Thymus (tissue), 11 donors: ENCODE measurements at regions not wholly inside any gene's neighbourhood (a gene's known extent, or its start where the extent isn't known, plus 50 kb on each side); places are given as distances from the start of the nearest gene placed in this dataset.

ENCODE experiments used
- DNase-seq, 9 donors: peaks; one replicate each; pipeline ENCODE4 v3.0.0-alpha.2; 2013; ENCODE audit warnings: low spot score in 9 of 9, low read depth in 6 of 9, missing footprints in 1 of 9
- H3K27ac ChIP-seq, 2 donors: one replicate each; pipeline ENCODE4 v1.5.1; 2013; ENCODE audit warnings: control low read depth in 1 of 2, low read depth in 1 of 2, low read length in 1 of 2, mild to moderate bottlenecking in 1 of 2, moderate library complexity in 1 of 2
- H3K27me3 ChIP-seq, 2 donors: one replicate each; pipeline ENCODE4 v1.5.1; 2013; ENCODE audit warnings: low read length in 1 of 2; ENCODE audit not compliant: control insufficient read depth in 2 of 2, insufficient read depth in 1 of 2
- H3K36me3 ChIP-seq, 2 donors: one replicate each; pipeline ENCODE4 v1.5.1; 2013; ENCODE audit warnings: low read length in 1 of 2, mild to moderate bottlenecking in 1 of 2, moderate library complexity in 1 of 2; ENCODE audit not compliant: control insufficient read depth in 2 of 2, insufficient read depth in 2 of 2
- H3K4me1 ChIP-seq, 2 donors: one replicate each; pipeline ENCODE4 v1.5.1; 2013; ENCODE audit warnings: low read length in 2 of 2; ENCODE audit not compliant: control insufficient read depth in 2 of 2, insufficient read depth in 2 of 2
- H3K4me3 ChIP-seq, 2 donors: one replicate each; pipeline ENCODE4 v1.5.1; 2013; ENCODE audit warnings: low read length in 2 of 2, control low read depth in 1 of 2, mild to moderate bottlenecking in 1 of 2
- H3K9me3 ChIP-seq, 2 donors: one replicate each; pipeline ENCODE4 v1.5.1; 2013; ENCODE audit warnings: low read length in 1 of 2, mild to moderate bottlenecking in 1 of 2; ENCODE audit not compliant: control insufficient read depth in 2 of 2, insufficient read depth in 1 of 2
- WGBS: extraction: QIAGEN DNeasy Blood & Tissue Kit; methylation state at CpG from one replicate; pipeline ENCODE4 v1.1.7; 2013; 5-methylcytosine and 5-hydroxymethylcytosine counted together
- donor health status: healthy.

DNA sequence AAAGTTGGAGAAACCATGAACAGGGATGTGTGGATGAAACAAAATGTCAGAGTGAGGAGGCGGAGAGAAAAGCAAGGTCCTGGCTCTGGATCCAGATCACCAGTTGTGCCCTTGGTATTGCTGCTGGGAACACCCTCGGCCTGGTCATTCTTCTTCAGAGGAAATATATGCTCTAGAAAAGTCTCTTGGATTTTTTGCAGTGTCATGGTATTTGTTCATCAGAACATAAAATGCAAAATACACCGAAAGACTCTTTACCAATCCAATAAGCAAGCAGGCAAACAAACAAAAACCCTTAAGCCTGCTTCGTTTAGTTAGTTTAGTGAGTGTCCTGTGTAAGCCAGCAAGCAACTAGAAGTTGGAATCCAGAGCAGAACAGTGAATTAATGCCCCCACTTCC lies 88.7 kb upstream of the CDH6 start:
- WGBS, result 84% methylated on average over 4 of the region's 4 CpGs
- Histone ChIP-seq H3K27ac (no peak overlapping the region), H3K4me3 (no peak overlapping the region), H3K27me3 (no peaks in the 10 kb centered on the region), H3K36me3 (no peaks in the 10 kb centered on the region), H3K4me1 (no peaks in the 10 kb centered on the region), H3K9me3 (no peaks in the 10 kb centered on the region)
- DNase-seq, result no peak

DNA sequence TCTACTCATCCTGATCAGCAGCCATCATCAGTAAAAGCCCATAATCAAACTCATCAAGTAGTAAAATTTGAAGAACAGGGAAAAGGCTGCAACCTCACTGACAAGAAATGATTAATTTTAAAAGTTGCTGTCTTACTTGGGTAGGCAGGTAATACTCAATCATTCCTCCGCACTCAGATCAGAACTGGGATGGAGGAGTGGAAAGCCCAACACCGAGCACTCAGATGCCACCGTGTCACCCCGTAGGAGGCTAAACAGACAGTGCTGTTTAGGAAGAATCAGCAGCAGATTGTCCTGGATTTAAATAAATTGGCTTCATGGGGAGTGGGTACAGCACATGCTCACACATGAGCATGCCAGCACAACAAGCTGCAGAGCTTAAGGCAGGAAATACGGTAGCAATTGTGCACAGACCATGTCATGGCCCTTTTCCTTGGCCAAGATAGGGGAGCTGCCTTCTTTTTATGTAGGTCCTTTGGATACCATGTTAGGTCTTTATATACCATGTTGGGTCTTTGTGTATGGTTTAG lies 92.6 kb upstream of the CDH6 start:
- H3K4me1 ChIP-seq, result no peaks in the 10 kb centered on the region
- WGBS, result 88% methylated on average over 5 of the region's 5 CpGs
- H3K9me3 ChIP-seq, result no peaks in the 10 kb centered on the region
- no peak overlapping the region for H3K27ac ChIP-seq
- DNase-seq, result no peak
- no peaks in the 10 kb centered on the region for H3K27me3 ChIP-seq
- no peak overlapping the region for H3K4me3 ChIP-seq
- H3K36me3 ChIP-seq, result no peaks in the 10 kb centered on the region

DNA sequence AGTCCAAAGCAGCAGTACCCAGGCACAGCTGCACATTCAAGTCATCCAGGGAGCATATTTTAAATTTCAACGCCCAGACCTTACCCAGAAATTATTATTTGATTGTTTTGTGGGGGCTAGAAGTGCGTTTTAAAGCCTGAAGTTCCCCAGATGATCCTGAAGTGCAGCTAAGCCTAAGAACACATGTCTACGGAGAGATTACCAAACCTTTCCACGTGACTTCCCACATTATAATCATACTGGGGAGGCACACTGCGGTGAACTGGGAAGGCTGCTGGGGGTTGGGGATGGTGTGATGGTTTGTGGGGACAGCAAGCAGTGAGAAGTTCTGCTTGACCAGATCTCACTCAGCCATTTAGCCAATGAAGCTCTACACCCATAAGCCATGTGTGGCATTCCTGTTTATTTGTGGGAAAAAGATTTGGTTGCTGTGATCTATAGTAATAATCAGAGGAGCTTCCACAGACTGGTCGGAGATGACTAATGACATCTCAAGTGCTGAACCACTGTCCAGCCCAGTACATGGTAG lies 93.4 kb upstream of the CDH6 start:
- Histone ChIP-seq H3K4me3 (no peak overlapping the region), H3K4me1 (no peaks in the 10 kb centered on the region), H3K27me3 (no peaks in the 10 kb centered on the region), H3K27ac (no peak overlapping the region), H3K9me3 (no peaks in the 10 kb centered on the region), H3K36me3 (no peaks in the 10 kb centered on the region)
- DNase-seq, result no peak
- 81% methylated on average over 6 of the region's 6 CpGs for WGBS

GRCh38 chr5:31098811-31099210 lies 94.7 kb upstream of the CDH6 start:
- WGBS, result 77% methylated on average over 4 of the region's 4 CpGs

GRCh38 chr5:31097851-31098250 lies 95.6 kb upstream of the CDH6 start:
- no peak overlapping the region for H3K4me3 ChIP-seq
- H3K9me3 ChIP-seq, result no peaks in the 10 kb centered on the region
- H3K36me3 ChIP-seq, result no peaks in the 10 kb centered on the region
- H3K27me3 ChIP-seq, result no peaks in the 10 kb centered on the region
- H3K27ac ChIP-seq, result no peak overlapping the region
- DNase-seq, result no peak
- no peaks in the 10 kb centered on the region for H3K4me1 ChIP-seq

More at GRCh38 chr5:31098811-31099210, 94.7 kb upstream of the CDH6 start:
- no peaks in the 10 kb centered on the region for H3K9me3 ChIP-seq
- no peak overlapping the region for H3K4me3 ChIP-seq
- DNase-seq, result no peak
- H3K27me3 ChIP-seq, result no peaks in the 10 kb centered on the region
- H3K27ac ChIP-seq, result no peak overlapping the region
- no peaks in the 10 kb centered on the region for H3K4me1 ChIP-seq
- H3K36me3 ChIP-seq, result no peaks in the 10 kb centered on the region

GRCh38 chr5:31096238-31096865 lies 97.1 kb upstream of the CDH6 start:
- H3K36me3 ChIP-seq, result no peaks in the 10 kb centered on the region
- no peak overlapping the region for H3K4me3 ChIP-seq
- H3K27ac ChIP-seq, result no peak overlapping the region
- no peaks in the 10 kb centered on the region for H3K9me3 ChIP-seq
- DNase-seq, result no peak
- H3K27me3 ChIP-seq, result no peaks in the 10 kb centered on the region
- WGBS, result 86% methylated on average over 5 of the region's 5 CpGs
- H3K4me1 ChIP-seq, result no peaks in the 10 kb centered on the region

DNA sequence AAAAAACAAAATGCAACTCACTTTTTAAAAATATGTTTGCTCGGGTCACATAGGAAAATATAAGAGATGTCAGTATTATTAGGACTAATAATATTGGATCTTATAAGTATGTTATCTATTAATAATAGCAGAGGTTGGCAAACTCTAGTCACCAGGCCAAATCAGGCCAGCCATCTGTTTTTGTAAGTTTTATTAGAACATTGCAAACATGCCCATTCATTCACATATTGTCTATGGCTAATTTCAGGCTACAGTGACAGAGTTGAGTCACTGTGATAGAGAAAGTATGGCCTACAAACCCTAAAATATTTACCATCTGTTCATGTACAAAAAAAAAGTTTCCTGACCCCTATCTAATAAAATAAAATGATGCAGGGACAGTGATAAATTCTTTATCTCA lies 97.7 kb upstream of the CDH6 start:
- no peak for DNase-seq
- WGBS, result 97% methylated on average over 1 of the region's 1 CpG
- Histone ChIP-seq H3K4me1 (no peaks in the 10 kb centered on the region), H3K4me3 (no peak overlapping the region), H3K9me3 (no peaks in the 10 kb centered on the region), H3K36me3 (no peaks in the 10 kb centered on the region), H3K27ac (no peak overlapping the region), H3K27me3 (no peaks in the 10 kb centered on the region)

DNA sequence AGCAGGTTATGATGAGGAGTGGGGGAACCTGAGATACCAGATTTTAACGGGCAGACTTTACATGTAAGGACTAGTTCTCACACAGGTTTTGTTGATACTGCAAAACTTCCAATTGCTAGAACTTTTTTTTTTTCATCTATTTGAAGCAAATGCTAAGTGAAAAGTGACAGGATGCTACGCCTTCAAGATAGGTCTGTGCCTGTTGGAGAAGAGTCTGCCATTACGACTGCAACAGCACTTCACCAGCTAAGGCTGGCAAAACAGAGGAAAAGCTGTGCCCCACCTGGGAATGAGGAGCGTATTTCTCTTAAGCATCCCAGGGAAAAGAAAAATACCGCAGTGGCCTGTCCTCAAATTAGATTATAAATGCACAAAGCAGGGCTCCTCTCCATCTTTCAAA lies 102.0 kb upstream of the CDH6 start:
- 89% methylated on average over 5 of the region's 5 CpGs for WGBS
- Histone ChIP-seq H3K4me1 (no peaks in the 10 kb centered on the region), H3K27me3 (no peaks in the 10 kb centered on the region), H3K9me3 (no peaks in the 10 kb centered on the region), H3K4me3 (no peak overlapping the region), H3K27ac (peak overlapping the region in 1 of 2 donors; percentile 25), H3K36me3 (no peaks in the 10 kb centered on the region)
- no peak for DNase-seq

- Histone ChIP-seq H3K36me3 (no peaks in the 10 kb centered on the region), H3K27ac (no peak overlapping the region), H3K4me3 (no peak overlapping the region), H3K9me3 (no peaks in the 10 kb centered on the region), H3K27me3 (no peaks in the 10 kb centered on the region), H3K4me1 (no peaks in the 10 kb centered on the region)
- DNase-seq, result no peak
- WGBS, result 95% methylated on average over 3 of the region's 3 CpGs
These were observed 103.0 kb upstream of the CDH6 start for GRCh38 chr5:31090467-31090866.
